ENCODE measurements at regions not wholly inside any gene's neighbourhood (a gene's known extent, or its start where the extent isn't known, plus 50 kb on each side); places are given as distances from the start of the nearest gene placed in this dataset.
"Not testable (repeated sequence)": the region's sequence is repeated elsewhere in the genome, so short reads cannot be mapped to it uniquely, and the experiment has no call there.

GRCh38 chr22:48624401-48624800, 1203.3 kb downstream of the BRD1 start:
- DNase-seq = no peak

GRCh38 chr22:48622891-48623545, 1204.7 kb downstream of the BRD1 start:
- DNase-seq = no peak

GRCh38 chr22:48621085-48621484, 1206.6 kb downstream of the BRD1 start:
- no peak for DNase-seq

GRCh38 chr22:48620460-48620859, 1207.2 kb downstream of the BRD1 start:
- DNase-seq = not testable (repeated sequence)

GRCh38 chr22:48619721-48620120, 1208.0 kb downstream of the BRD1 start:
- no peak for DNase-seq

- DNase-seq = no peak
These were observed 1209.3 kb downstream of the BRD1 start for GRCh38 chr22:48618326-48618725.

GRCh38 chr22:48616656-48617055, 1211.0 kb downstream of the BRD1 start:
- no peak for DNase-seq

GRCh38 chr22:48615171-48616008, 1212.3 kb downstream of the BRD1 start:
- DNase-seq = no peak

GRCh38 chr22:48613566-48614200, 1214.0 kb downstream of the BRD1 start:
- DNase-seq = no peak

- DNase-seq = no peak
These were observed 1215.3 kb downstream of the BRD1 start for GRCh38 chr22:48612077-48612995.

- no peak for DNase-seq
These were observed 1218.3 kb downstream of the BRD1 start for GRCh38 chr22:48609279-48609865.

- no peak for DNase-seq
These were observed 1219.6 kb downstream of the BRD1 start for GRCh38 chr22:48607901-48608662.

GRCh38 chr22:48606684-48607307, 1220.9 kb downstream of the BRD1 start:
- DNase-seq = no peak

GRCh38 chr22:48605856-48606481, 1221.7 kb downstream of the BRD1 start:
- DNase-seq = no peak

- DNase-seq = no peak
These were observed 1222.5 kb downstream of the BRD1 start for GRCh38 chr22:48605125-48605524.

- no peak for DNase-seq
These were observed 1223.9 kb downstream of the BRD1 start for GRCh38 chr22:48603621-48604320.

- DNase-seq = no peak
These were observed 1224.7 kb downstream of the BRD1 start for GRCh38 chr22:48602805-48603518.

GRCh38 chr22:48600681-48601080, 1227.0 kb downstream of the BRD1 start:
- DNase-seq = no peak

- DNase-seq = no peak
These were observed 1227.5 kb downstream of the BRD1 start for GRCh38 chr22:48600171-48600570.
